DMS53 (cell line): ENCODE measurements at regions not wholly inside any gene's neighbourhood (a gene's known extent, or its start where the extent isn't known, plus 50 kb on each side); places are given as distances from the start of the nearest gene placed in this dataset.

ENCODE experiments used
- DNase-seq: peaks from one replicate; lab custom pipeline; 2025; lab: John Stamatoyannopoulos, UW

DNA sequence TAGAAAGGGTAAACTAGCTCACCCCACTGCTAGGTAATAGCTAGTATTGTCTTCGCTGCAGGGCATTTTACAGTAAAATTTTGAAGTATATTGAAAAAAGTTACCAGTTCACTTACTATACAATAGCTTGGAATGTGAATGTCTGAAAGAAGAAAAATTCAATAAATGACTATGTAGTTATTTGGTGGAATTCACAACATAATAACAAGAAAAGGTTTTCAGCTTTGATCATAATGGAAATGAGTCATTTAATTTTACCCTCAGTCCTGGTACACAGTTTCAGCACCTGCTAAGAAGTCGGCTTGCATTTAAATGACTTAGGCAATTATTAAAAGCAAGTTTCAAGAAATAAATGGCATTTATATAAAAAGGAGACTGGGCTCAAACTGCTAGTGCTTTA lies 90.4 kb downstream of the NUP35 start:
- no peak for DNase-seq

DNA sequence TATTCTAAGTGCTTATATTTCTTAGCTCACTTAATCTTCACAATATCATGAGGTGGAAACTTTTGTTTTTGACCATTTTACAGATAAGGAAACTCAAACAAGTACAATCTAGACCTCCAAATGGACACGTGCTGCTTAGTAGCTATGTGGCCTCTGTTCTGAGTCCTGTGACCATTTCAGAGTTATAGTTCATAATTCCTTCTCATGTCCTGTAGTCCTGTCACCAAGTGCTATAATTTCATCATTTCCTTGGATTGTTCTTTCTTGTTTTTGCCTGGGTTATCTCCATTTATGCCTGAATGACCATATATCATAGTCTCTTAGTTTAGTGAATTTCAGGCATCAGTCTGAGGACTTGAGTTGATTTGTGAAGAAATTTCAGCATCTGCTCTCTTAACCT lies 91.7 kb downstream of the NUP35 start:
- DNase-seq = no peak

DNA sequence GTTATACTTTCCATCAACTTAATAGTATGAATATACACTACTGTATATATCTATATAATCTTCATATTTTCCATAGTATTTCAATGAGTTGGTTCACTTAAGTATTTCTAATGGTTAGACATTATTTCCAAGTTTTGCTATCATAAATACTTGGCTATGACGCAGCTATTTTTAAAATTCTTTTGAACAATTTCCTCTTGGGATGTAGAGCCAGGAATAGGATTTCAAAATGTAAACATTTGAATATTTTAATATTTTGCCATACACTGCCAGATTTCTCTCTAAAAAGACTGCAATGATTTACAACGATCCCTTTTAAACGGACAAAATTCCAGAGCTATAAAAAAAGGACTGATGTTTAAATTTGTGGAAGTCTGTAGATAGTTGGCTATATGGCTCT lies 95.6 kb downstream of the NUP35 start:
- DNase-seq = no peak

DNA sequence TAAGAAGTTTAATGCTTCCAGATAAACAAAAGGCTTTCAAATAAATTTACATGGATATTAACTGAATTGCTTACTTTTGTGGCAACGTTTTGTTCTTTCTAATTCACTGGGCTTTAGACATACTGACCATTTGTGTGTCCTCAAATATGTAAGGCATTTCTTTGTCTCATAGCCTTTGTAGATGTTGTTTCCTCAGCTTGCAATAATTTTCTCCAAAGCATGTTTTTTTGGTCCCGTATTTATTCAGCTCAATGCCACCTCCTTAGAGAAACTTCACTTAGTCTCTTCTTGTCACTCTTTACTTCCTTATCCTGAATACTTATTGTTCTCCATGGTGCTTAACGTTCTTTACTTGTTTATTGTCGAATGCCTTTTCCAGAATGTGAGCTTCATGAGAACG lies 98.5 kb downstream of the NUP35 start:
- no peak for DNase-seq

GRCh38 chr2:183224948-183225347 lies 100.7 kb downstream of the NUP35 start:
- no peak for DNase-seq

DNA sequence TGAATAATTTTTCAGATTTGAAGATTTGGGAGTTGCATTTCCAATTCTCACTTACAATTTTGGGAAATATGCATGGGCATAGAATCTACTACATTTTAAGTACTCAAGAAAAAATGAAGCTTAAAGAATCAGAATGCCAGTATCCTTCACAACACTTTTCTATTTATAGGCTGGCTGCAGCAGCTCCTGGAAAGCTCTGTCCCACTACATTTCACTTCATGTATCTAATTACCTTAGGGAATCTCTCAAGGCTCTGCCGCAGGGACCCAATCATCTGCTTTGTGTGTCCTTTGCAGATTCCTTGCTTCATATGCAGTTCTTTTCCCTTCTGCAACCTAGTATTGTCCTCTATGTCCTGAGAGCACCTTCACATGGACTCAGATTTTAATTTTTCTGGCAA lies 102.9 kb downstream of the NUP35 start:
- DNase-seq = no peak

DNA sequence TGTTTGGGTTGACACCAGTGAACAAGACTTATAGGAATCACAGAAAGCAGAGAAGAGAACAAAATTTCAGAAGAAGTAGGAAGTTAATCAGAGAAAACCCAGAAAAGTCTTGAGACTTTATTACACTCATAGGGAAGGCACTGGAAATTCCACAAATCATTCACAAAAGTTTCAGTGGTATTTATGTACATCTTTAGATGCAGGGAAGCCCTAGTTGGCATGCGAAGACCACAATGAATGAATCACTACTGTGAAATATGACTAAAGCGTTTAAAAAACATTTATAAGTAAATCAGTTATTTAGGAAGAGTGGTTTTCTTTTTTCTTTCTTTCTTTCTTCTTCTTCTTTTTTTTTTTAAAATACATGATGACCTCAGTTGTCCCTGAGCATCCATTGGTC lies 105.1 kb downstream of the NUP35 start:
- no peak for DNase-seq

DNA sequence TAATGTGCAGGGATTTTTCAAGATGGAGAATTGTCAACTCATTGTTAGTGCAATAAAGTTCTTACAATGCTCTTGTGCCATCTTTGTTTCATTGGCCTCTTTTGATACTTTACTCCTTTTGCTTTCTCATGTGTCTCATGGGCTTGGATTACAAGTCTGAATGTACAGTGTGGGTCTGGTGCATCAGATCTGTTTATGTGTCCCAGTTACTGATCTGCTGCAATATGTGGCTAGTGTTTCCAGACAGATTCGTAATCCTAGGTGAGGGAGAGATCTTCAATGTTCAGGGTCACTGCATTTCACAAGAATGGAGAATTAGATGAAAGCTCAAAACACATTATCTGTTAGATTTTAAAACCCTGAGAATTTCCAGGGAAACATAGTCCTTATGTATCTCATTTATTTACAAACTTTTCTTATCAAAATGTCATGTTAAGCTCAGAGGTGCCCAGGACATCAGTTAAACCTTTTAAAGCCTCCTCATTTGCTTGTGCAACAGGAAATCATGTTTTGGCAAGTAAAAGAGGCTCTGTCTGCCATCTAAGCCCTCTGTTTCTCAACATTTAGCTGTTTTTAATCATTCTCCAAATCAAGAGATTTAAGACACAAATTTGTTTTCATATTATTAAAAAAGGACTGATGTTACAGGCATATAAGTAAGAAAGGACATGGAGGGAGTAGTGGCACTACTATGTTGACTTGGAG lies 108.1 kb downstream of the NUP35 start:
- DNase-seq = no peak

DNA sequence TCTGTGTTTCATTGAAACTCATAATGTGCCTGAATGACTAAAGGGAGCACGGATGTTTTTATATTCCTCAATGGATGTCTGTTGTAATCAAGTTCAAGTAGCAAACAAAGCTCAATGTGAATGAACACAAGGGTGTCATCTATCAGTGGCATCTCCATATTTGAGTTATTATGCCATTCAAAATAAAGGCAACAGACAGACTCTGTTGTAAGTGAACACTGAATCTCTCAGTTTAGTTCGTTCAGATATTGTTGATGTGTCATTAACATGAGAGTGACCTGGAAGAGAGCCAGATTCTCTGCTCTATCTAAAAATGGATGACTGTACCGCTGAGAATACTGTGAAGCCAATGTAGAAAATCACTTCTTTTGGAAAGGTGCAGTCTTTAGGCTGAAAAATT lies 118.7 kb downstream of the NUP35 start:
- DNase-seq = peak; percentile 75

DNA sequence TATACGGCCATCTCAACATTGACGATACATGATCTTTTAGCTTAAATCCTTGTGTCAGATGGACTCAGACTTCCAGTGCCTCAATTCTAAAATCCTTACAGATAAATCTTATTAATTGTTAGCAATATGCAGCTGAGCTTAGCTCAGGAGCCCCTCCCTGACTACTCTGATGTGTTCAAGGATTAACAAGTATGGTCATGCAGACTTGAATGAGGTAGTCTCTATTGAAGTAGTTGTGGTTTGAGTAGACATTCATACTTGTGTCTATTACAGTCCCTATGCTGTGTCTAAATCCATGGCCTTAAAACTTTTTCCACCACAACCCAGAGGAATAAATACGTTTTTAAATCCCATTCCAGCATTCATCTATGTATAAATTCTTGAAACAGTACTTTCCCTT lies 119.5 kb downstream of the NUP35 start:
- DNase-seq = peak; percentile 39

GRCh38 chr2:183244300-183244844 lies 120.1 kb downstream of the NUP35 start:
- peak; percentile 85 for DNase-seq

GRCh38 chr2:183248866-183249567 lies 124.8 kb downstream of the NUP35 start:
- DNase-seq = peak; percentile 80

DNA sequence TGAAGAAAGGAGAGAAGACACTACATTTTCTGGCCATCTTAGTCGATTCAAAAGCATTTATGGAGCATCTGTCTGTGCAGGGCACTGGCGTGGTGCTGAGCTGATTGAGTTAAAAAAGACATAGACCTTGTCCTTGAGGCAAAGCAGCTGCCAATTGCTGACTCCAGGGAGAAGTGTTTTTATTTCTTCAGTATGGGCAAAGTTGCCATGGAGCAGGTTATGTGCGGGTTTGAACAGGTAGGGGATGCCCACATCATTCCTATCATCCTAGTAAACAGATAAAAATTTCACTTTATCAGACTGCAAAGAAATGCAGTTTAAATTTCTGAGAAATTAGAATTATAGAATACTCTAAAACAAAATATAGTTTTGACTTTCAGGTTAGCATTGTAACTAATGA lies 125.8 kb downstream of the NUP35 start:
- no peak for DNase-seq

DNA sequence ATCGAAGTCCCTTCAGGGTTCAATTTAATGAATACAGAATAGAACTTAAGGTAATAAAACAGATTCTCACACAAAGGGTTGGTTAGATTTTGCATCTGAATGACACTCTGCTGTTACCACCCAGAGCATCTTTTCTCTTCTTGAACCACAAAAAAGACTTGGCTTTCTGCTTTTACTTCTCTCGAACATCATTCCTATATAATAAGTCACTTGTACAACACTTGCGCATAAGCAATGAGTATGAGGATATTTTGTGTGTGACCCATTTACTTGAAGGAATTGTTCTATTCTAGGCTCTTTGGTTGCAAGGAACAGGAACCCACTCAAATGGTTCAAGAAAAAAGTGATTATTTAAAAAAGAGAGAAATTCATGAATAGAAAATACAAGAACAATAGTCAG lies 126.2 kb downstream of the NUP35 start:
- DNase-seq = no peak

DNA sequence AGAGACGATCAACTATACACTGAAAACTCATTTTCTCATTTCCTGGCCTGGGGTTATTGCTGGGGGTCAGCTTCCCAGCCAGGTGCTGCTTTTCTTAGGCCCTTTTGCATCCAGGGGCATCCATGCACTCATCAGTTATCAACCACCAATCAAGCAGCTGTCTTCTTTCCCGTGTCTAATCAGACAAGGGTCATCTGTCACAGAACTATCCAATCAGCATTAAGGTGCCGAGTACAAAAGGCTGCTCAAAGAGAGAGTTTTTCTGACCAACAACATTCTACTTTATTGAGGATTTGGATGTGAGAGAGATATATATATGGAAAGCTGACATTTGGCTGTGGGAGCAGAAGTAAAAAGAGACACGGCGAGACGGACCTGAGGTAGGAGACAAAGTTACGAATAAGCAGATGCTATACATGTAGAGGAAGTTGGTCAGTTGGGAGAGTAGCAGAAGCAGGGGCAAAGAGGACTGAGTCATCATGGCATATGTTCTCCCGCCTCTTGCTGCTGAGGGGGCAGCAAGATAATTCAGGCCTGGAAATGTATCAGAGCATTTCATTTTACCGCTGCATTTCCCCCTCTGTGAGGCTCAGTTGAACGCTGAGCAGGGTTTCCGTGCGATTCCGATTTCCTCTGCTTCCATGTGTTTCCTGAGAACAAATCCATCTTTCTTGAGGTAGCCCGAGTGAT lies 129.3 kb downstream of the NUP35 start:
- DNase-seq = no peak

- DNase-seq = no peak
Observed at GRCh38 chr2:183255411-183255810, 131.2 kb downstream of the NUP35 start.

DNA sequence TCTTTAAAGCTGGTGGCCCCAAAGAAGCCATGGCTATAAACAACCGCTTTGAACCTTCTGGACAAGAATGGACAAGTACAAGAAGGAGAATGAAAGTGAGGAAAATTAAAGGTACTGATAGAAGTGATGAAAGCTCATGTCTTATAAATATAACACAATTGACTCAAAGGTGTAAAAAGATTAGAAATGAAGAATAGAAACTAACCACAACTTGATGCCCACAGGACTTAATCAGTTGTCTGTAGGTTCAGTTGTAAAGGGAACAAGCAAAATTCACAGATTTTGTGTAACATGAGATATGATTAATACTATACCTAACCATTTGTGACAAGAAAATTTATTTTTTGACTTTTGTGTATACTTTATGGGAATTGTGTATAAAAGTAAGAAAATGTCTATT lies 135.7 kb downstream of the NUP35 start:
- no peak for DNase-seq

GRCh38 chr2:183260527-183260926 lies 136.3 kb downstream of the NUP35 start:
- DNase-seq = no peak

- DNase-seq = no peak
Observed at GRCh38 chr2:183264890-183265535, 140.8 kb downstream of the NUP35 start.

DNA sequence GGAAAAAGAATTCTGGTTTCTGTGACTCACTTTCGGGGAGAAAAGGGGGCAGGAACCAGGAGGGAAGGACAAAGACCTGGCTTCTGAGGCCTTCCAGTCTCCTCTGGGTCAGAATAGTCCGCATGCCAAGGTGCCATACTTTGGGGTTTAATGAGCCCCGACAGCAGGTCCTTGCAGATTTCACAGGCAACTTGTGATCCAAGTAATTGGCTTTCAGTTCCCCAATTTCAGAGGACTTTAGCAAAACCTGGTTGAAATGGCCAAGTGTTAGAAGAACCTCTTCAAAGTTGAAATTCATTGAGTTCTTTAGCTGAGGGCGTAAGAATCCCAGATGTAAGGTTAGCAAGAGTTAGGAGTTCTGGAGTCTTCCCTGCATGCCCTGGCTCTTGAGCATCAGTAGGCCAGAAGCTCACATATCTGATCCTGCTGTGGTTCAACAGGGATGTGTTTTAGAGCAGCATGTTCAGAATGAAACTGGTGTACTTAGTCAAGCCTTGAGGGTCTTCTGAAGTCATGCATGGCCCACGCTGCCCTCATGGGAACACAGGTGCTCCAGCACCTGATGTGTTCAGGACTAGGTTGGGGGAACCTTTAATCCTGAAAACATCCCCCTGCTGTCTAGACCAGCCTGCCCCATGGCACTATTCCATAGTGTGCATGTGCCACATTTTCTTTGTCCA lies 143.0 kb downstream of the NUP35 start:
- DNase-seq = no peak

DNA sequence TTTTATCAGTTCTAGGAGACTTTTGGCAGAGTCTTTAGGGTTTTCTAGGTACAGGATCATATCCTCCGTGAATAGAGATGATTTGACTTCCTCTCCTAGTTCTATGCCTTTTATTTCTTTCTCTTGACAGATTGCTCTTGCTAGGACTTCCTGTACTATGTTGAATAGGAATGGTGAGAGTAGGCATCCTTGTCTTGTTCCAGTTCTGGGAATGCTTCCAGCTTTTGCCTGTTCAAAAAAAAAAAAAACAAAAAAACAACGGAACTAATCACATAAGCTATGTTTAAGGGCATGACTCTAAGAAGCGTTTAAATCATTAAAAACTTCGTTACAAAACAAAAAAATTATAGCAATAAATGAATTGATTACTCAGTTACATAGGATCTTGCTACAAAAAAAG lies 145.7 kb downstream of the NUP35 start:
- DNase-seq = no peak

DNA sequence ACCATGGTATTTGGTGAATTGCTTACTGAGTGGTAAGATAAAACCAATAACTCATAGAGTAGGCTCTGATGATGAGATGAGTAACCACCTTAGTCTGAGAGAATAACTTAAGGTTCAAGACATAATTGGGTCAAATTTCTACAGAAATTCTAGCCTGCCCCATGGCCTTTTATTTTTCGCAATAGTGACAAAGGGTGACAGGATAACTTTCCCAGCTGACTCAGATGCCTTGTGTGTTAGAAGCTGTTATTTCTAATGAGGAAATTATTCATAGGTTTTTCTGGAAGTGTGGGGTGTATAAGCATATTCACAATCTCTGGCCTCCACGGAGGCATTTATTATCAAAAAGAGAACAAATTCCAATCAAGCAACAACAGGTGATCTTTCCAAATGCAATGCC lies 159.0 kb downstream of the NUP35 start:
- DNase-seq = no peak
